ENCODE measurements at regions not wholly inside any gene's neighbourhood (a gene's known extent, or its start where the extent isn't known, plus 50 kb on each side); places are given as distances from the start of the nearest gene placed in this dataset.

DNA sequence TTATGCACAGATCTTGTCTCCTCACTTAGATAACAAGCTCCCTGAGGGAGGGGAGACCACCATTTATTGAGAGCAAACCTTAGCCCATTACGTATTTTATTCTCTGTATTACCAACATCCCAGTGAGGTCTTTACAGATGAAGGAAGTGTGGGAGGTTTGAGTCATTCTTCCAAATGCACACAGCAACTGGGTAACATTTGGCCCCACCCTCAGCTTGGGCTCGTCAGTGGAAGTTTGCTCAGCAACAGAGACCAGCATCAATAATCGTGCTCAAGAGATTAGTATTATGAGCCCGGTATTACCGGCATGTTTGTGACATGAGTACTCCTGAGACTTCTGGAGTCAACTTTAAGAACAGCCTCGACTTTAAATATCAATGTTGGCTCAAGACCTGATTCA, 168.6 kb downstream of the ETAA1 start:
- TF ChIP-seq, protein P1, sequence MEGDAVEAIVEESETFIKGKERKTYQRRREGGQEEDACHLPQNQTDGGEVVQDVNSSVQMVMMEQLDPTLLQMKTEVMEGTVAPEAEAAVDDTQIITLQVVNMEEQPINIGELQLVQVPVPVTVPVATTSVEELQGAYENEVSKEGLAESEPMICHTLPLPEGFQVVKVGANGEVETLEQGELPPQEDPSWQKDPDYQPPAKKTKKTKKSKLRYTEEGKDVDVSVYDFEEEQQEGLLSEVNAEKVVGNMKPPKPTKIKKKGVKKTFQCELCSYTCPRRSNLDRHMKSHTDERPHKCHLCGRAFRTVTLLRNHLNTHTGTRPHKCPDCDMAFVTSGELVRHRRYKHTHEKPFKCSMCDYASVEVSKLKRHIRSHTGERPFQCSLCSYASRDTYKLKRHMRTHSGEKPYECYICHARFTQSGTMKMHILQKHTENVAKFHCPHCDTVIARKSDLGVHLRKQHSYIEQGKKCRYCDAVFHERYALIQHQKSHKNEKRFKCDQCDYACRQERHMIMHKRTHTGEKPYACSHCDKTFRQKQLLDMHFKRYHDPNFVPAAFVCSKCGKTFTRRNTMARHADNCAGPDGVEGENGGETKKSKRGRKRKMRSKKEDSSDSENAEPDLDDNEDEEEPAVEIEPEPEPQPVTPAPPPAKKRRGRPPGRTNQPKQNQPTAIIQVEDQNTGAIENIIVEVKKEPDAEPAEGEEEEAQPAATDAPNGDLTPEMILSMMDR (IDR thresholded peaks at IDR 0.05), result no peak
- no peak for TF ChIP-seq POLR2A (IDR thresholded peaks at IDR 0.05)

All from adrenal gland (tissue), 5 donors.